ENCODE measurements at regions not wholly inside any gene's neighbourhood (a gene's known extent, or its start where the extent isn't known, plus 50 kb on each side); places are given as distances from the start of the nearest gene placed in this dataset.
A peak's percentile ranks its signal among the peaks of the same experiment; 100 is the strongest.

GRCh38 chr4:101701551-101701950 lies 89.0 kb upstream of the BANK1 start (continued):
- no peak for TF ChIP-seq REST (IDR thresholded peaks at IDR 0.05; ENCODE audit: unreplicated experiment)
- TF ChIP-seq ZNF331 (CRISPR knock-in tag; IDR thresholded peaks at IDR 0.05; ENCODE audit: low read depth), result no peak
- TF ChIP-seq STAT1 (IDR thresholded peaks at IDR 0.05; ENCODE audit: unreplicated experiment), result no peak
- TF ChIP-seq CREB1 (CRISPR knock-in tag; IDR thresholded peaks at IDR 0.05; ENCODE audit: low read depth), result no peak
- no peak for TF ChIP-seq EZH2 (IDR thresholded peaks at IDR 0.05; ENCODE audit: low read depth, unreplicated experiment)
- no peak for TF ChIP-seq EZH2phosphoT487 (IDR thresholded peaks at IDR 0.05; ENCODE audit: unreplicated experiment)
- TF ChIP-seq JUNB (IDR thresholded peaks at IDR 0.05; ENCODE audit: unreplicated experiment), result no peak

DNA sequence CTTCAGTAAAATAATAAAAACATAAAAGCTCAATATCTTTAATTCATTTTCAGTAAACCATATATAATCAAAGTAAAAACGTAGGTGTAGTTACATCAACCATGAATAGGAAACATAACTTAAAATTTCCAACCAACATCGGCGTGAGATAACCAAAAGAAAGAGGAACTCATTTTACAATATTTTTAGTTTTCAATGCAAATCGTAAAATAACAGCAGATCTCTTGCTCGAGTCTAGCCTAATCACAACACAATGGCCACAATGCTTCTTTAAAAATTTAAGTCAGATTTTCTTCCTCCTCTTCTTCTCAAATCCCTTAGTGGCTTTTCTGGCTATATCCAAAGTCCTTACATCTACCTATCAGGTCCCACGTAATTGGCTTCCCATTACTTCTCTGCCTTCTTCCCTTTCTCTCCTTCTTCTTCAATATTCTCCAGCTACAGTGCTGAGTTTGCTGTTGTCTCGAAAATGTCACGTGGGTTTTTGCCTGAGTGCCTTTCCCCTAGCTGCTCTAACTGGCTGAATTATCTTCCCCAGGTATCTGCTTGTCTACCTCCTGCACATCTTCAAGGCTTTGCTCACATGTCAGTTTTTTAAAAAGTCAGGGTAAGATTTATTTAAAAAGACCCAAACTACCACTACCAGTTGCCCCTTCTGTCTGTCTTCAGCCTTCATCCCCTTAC lies 90.9 kb upstream of the BANK1 start:
- Histone ChIP-seq H3K4me1 (ENCODE audit: insufficient read depth) (no peaks in the 10 kb centered on the region), H3K27ac (ENCODE audit: low read depth) (no peak overlapping the region), H3F3A (replicated peaks; ENCODE audit: low read depth) (no peaks in the 10 kb centered on the region), H3K9me2 (ENCODE audit: insufficient read depth) (no peaks in the 10 kb centered on the region), H3K36me3 (ENCODE audit: insufficient read depth) (no peaks in the 10 kb centered on the region), H2AFZ (no peak overlapping the region), H3K4me2 (no peak overlapping the region), H3K79me2 (replicated peaks; ENCODE audit: insufficient read depth) (no peaks in the 10 kb centered on the region), H3K4me3 (no peak overlapping the region), H4K20me1 (replicated peaks; ENCODE audit: insufficient read depth) (no peaks in the 10 kb centered on the region), H3K27me3 (ENCODE audit: insufficient read depth) (no peaks in the 10 kb centered on the region)
- DNase-seq (ENCODE audit: low spot score) (no peak), ATAC-seq (no peak)
- peaks cover 2% of the 10 kb centered on the region for H3K27me3 Mint-ChIP-seq (ENCODE audit: insufficient read depth, low read depth, poor library complexity)
- peak overlapping the region; percentile 66; the same call in 1 of the 2 replicates for H3K27ac Mint-ChIP-seq
- TF ChIP-seq CREB1 (CRISPR knock-in tag; IDR thresholded peaks at IDR 0.05; ENCODE audit: low read depth), result no peak
- TF ChIP-seq EZH2 (IDR thresholded peaks at IDR 0.05; ENCODE audit: low read depth, unreplicated experiment), result no peak
- TF ChIP-seq STAT1 (IDR thresholded peaks at IDR 0.05; ENCODE audit: unreplicated experiment), result no peak
- TF ChIP-seq NANOG (IDR thresholded peaks at IDR 0.05; ENCODE audit: borderline replicate concordance), result no peak
- 0 out of 3 replicates have a peak, but pooled peaks cover 3% of the 10 kb centered on the region for H3K4me1 Mint-ChIP-seq
- no peaks in the 10 kb centered on the region for H3K36me3 Mint-ChIP-seq (ENCODE audit: low read depth)
- no peak overlapping the region for H3K4me3 Mint-ChIP-seq
- H3K9me3 Mint-ChIP-seq, result no peaks in the 10 kb centered on the region

- no peaks in the 10 kb centered on the region for H3K27me3 ChIP-seq (ENCODE audit: insufficient read depth)
- H2AFZ ChIP-seq, result no peak overlapping the region
- no peak overlapping the region for H3K27ac ChIP-seq (ENCODE audit: low read depth)
- H3K4me3 ChIP-seq, result no peak overlapping the region
- no peaks in the 10 kb centered on the region for H3K9me2 ChIP-seq (ENCODE audit: insufficient read depth)
- no peak overlapping the region for H3K4me2 ChIP-seq
- H3K4me1 Mint-ChIP-seq, result peaks cover 10% of the 10 kb centered on the region
- H3F3A ChIP-seq (replicated peaks; ENCODE audit: low read depth), result no peaks in the 10 kb centered on the region
- no peak overlapping the region for H3K4me3 Mint-ChIP-seq
- H3K27me3 Mint-ChIP-seq (ENCODE audit: insufficient read depth, low read depth, poor library complexity), result peaks cover 6% of the 10 kb centered on the region
- no peaks in the 10 kb centered on the region for H3K4me1 ChIP-seq (ENCODE audit: insufficient read depth)
- H3K27ac Mint-ChIP-seq, result no peak overlapping the region
- no peaks in the 10 kb centered on the region for H3K9me3 Mint-ChIP-seq
- H3K36me3 Mint-ChIP-seq (ENCODE audit: low read depth), result no peaks in the 10 kb centered on the region
- no peaks in the 10 kb centered on the region for H3K36me3 ChIP-seq (ENCODE audit: insufficient read depth)
- ATAC-seq (no peak), DNase-seq (ENCODE audit: low spot score) (no peak)
- H3K79me2 ChIP-seq (replicated peaks; ENCODE audit: insufficient read depth), result no peaks in the 10 kb centered on the region
- H4K20me1 ChIP-seq (replicated peaks; ENCODE audit: insufficient read depth), result no peaks in the 10 kb centered on the region
- TF ChIP-seq STAT1 (IDR thresholded peaks at IDR 0.05; ENCODE audit: unreplicated experiment), result no peak
- TF ChIP-seq, protein P1, sequence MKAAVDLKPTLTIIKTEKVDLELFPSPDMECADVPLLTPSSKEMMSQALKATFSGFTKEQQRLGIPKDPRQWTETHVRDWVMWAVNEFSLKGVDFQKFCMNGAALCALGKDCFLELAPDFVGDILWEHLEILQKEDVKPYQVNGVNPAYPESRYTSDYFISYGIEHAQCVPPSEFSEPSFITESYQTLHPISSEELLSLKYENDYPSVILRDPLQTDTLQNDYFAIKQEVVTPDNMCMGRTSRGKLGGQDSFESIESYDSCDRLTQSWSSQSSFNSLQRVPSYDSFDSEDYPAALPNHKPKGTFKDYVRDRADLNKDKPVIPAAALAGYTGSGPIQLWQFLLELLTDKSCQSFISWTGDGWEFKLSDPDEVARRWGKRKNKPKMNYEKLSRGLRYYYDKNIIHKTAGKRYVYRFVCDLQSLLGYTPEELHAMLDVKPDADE (IDR thresholded peaks at IDR 0.05), result no peak
- TF ChIP-seq REST (IDR thresholded peaks at IDR 0.05; ENCODE audit: unreplicated experiment), result no peak
Observed at GRCh38 chr4:101697266-101697665, 93.3 kb upstream of the BANK1 start.

All from GM23338 (cell line).